CD14-positive monocyte (primary cell): ENCODE measurements at regions not wholly inside any gene's neighbourhood (a gene's known extent, or its start where the extent isn't known, plus 50 kb on each side); places are given as distances from the start of the nearest gene placed in this dataset.
"Not testable (repeated sequence)": the region's sequence is repeated elsewhere in the genome, so short reads cannot be mapped to it uniquely, and the experiment has no call there.

Experiments
- DNase-seq, 3 donors: peaks; one replicate each; pipeline ENCODE4 v3.0.0-alpha.2; 2011 to 2022
- H2AFZ ChIP-seq: 2 replicates; pipeline ENCODE4 v1.6.0; 2012; ENCODE audit warnings: mild to moderate bottlenecking, low read depth, low read length, inconsistent platforms; ENCODE audit not compliant: insufficient read depth, poor library complexity, severe bottlenecking
- H3K27ac ChIP-seq, 2 donors: 1 replicate in 1 of 2; 2 replicates in 1 of 2; pipeline ENCODE4 v1.5.1; 2012 to 2013; ENCODE audit warnings: low read length in 2 of 2, control low read depth in 1 of 2, inconsistent platforms in 1 of 2, low read depth in 1 of 2, mild to moderate bottlenecking in 1 of 2
- H3K27me3 ChIP-seq, 2 donors: one replicate each; pipeline versions ENCODE4 v1.6.0 to v1.6.1; 2011 to 2013; ENCODE audit warnings: low read length in 2 of 2; ENCODE audit not compliant: control insufficient read depth in 2 of 2, insufficient read depth in 2 of 2
- H3K36me3 ChIP-seq, 2 donors: replicated peaks in 1 of 2; 1 replicate in 1 of 2; 2 replicates in 1 of 2; pipeline versions ENCODE4 v1.5.1 to v1.6.1; 2012 to 2013; ENCODE audit warnings: low read length in 2 of 2, control low read depth in 1 of 2, inconsistent platforms in 1 of 2, mild to moderate bottlenecking in 1 of 2; ENCODE audit not compliant: insufficient read depth in 2 of 2, control insufficient read depth in 1 of 2
- H3K4me1 ChIP-seq, 2 donors: 1 replicate in 1 of 2; 2 replicates in 1 of 2; pipeline versions ENCODE4 v1.5.1 to v1.6.1; 2012 to 2013; ENCODE audit warnings: low read length in 2 of 2, control low read depth in 1 of 2, inconsistent platforms in 1 of 2, mild to moderate bottlenecking in 1 of 2, moderate library complexity in 1 of 2; ENCODE audit not compliant: insufficient read depth in 2 of 2, control insufficient read depth in 1 of 2
- H3K4me2 ChIP-seq: replicated peaks from 2 replicates; pipeline ENCODE3; 2012; ENCODE audit warnings: low read length, moderate library complexity, mild to moderate bottlenecking; ENCODE audit not compliant: poor library complexity, severe bottlenecking; ENCODE audit errors: extremely low read depth
- H3K4me3 ChIP-seq, 3 experiments: fragments of 200-600 bp in 1 of 3; sonication (generic) in 1 of 3; replicated peaks in 1 of 3; 1 replicate in 2 of 3; 2 replicates in 1 of 3; pipeline ENCODE4 v1.5.1; 2011 to 2013; ENCODE audit warnings: low read length in 3 of 3, mild to moderate bottlenecking in 3 of 3, control low read depth in 2 of 3, low read depth in 2 of 3, inconsistent platforms in 1 of 3, moderate library complexity in 1 of 3
- H3K79me2 ChIP-seq: 2 replicates; pipeline ENCODE4 v1.6.0; 2012; ENCODE audit warnings: mild to moderate bottlenecking, control low read depth, inconsistent platforms, low read length, moderate library complexity; ENCODE audit not compliant: insufficient read depth
- H3K9ac ChIP-seq: 2 replicates; pipeline ENCODE4 v1.6.0; 2017; ENCODE audit warnings: low read length, mild to moderate bottlenecking; ENCODE audit not compliant: insufficient read depth, poor library complexity, severe bottlenecking
- H3K9me3 ChIP-seq, 2 donors: replicated peaks in 1 of 2; 1 replicate in 1 of 2; 2 replicates in 1 of 2; pipeline versions ENCODE4 v1.5.1 to v1.6.1; 2012 to 2013; ENCODE audit warnings: low read length in 2 of 2, control low read depth in 1 of 2; ENCODE audit not compliant: control insufficient read depth in 1 of 2, insufficient read depth in 1 of 2
- H4K20me1 ChIP-seq: 2 replicates; pipeline ENCODE4 v1.6.0; 2012; ENCODE audit warnings: mild to moderate bottlenecking, low read length, control low read depth, moderate library complexity; ENCODE audit not compliant: insufficient read depth
- H3K27ac Mint-ChIP-seq, 7 donors: one replicate each; pipeline ENCODE4 v1.8.0; 2020; ENCODE audit warnings: mild to moderate bottlenecking in 7 of 7, mixed read lengths in 7 of 7, moderate library complexity in 6 of 7, inconsistent platforms in 2 of 7
- H3K27me3 Mint-ChIP-seq, 3 donors: one replicate each; pipeline ENCODE4 v1.8.0; 2021 to 2022; ENCODE audit warnings: low read depth in 3 of 3, mild to moderate bottlenecking in 3 of 3, mixed read lengths in 3 of 3, moderate library complexity in 3 of 3, inconsistent platforms in 1 of 3
- H3K36me3 Mint-ChIP-seq, 2 donors: one replicate each; pipeline ENCODE4 v1.8.0; 2020; ENCODE audit warnings: mixed read lengths in 2 of 2, inconsistent platforms in 1 of 2, mild to moderate bottlenecking in 1 of 2
- H3K4me1 Mint-ChIP-seq: one replicate; pipeline ENCODE4 v1.8.0; 2020; ENCODE audit warnings: mild to moderate bottlenecking, mixed read lengths
- H3K4me3 Mint-ChIP-seq, 2 donors: one replicate each; pipeline ENCODE4 v1.8.0; 2020; ENCODE audit warnings: mild to moderate bottlenecking in 2 of 2, mixed read lengths in 2 of 2, moderate library complexity in 1 of 2
- H3K9me3 Mint-ChIP-seq, 7 donors: one replicate each; pipeline ENCODE4 v1.8.0; 2020 to 2022; ENCODE audit warnings: mixed read lengths in 7 of 7, mild to moderate bottlenecking in 6 of 7, moderate library complexity in 6 of 7, inconsistent platforms in 2 of 7
- CTCF ChIP-seq: fragments of 200-600 bp; IDR thresholded peaks from one replicate; pipeline ENCODE4 v1.8.0; 2022; ENCODE audit warnings: antibody characterized with exemption, mild to moderate bottlenecking
- WGBS: methylation state at CpG from one replicate; pipeline ENCODE4 v1.1.5; 2013; ENCODE audit warnings: missing lambda C conversion rate; ENCODE audit not compliant: insufficient coverage; 5-methylcytosine and 5-hydroxymethylcytosine counted together
- intact Hi-C, 2 donors: fragments of 100-400 bp; cut with micrococcal nuclease; formaldehyde crosslinking; loops; one replicate each; pipeline versions ENCODE4 v1.15.0 to v1.15.1; 2023

GRCh38 chr1:232713785-232714184, 83.9 kb upstream of the SIPA1L2 start:
- Mint-ChIP-seq H3K27me3 (peaks cover 0 to 7% (median 0%) of the 10 kb centered on the region in 3 donors), H3K4me3 (no peak overlapping the region), H3K36me3 (no peaks in the 10 kb centered on the region), H3K9me3 (peaks cover 0 to 8% (median 2%) of the 10 kb centered on the region in 7 donors), H3K27ac (no peak overlapping the region), H3K4me1 (peaks cover 6% of the 10 kb centered on the region)
- H3K79me2 ChIP-seq: no peaks in the 10 kb centered on the region
- no peaks in the 10 kb centered on the region for H4K20me1 ChIP-seq
- no peak overlapping the region for H3K4me2 ChIP-seq
- no peaks in the 10 kb centered on the region for H3K27me3 ChIP-seq
- H3K9ac ChIP-seq: no peak overlapping the region
- intact Hi-C loops: loop anchor here in 1 of 2 donors (5.0 kb wide), 1 partner anchor 54 kb away; no protein-coding TSS in a partner anchor
- no peaks in the 10 kb centered on the region for H3K9me3 ChIP-seq
- H2AFZ ChIP-seq: no peak overlapping the region
- H3K27ac ChIP-seq: no peak overlapping the region
- peaks cover 0 to 6% of the 10 kb centered on the region in 2 donors for H3K4me1 ChIP-seq
- no peaks in the 10 kb centered on the region for H3K36me3 ChIP-seq
- no peak overlapping the region for H3K4me3 ChIP-seq
- no peak for DNase-seq
- no peak for TF ChIP-seq CTCF

DNA sequence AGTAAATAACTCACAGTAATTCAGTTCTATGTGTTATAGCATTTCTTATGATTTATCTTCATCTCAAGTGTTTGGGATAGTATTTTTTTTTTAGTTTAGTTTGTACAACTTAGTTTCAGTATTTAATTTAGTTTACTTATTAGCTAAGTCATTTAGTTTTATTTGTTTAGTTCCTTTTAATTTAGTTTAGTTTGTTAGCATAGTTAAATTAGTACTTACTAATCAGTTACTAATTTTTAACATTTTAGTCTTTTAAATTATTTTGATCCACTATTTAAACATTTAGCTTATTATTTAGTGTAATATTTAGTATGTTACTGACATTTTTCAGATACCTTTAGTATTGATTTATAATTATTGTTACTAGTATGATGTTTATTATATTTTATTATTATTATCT, 85.2 kb upstream of the SIPA1L2 start:
- no peaks in the 10 kb centered on the region for H3K79me2 ChIP-seq
- no peak overlapping the region for H3K4me3 Mint-ChIP-seq
- no peak overlapping the region for H3K27ac Mint-ChIP-seq
- H3K9me3 ChIP-seq: no peaks in the 10 kb centered on the region
- H3K27me3 Mint-ChIP-seq: peaks cover 0 to 7% (median 0%) of the 10 kb centered on the region in 3 donors
- H2AFZ ChIP-seq: no peak overlapping the region
- intact Hi-C loops: no loop called here
- no peak overlapping the region for H3K27ac ChIP-seq
- peaks cover 0 to 8% (median 2%) of the 10 kb centered on the region in 7 donors for H3K9me3 Mint-ChIP-seq
- no peaks in the 10 kb centered on the region for H3K36me3 Mint-ChIP-seq
- H3K27me3 ChIP-seq: no peaks in the 10 kb centered on the region
- no peak for DNase-seq
- H3K4me1 ChIP-seq: peaks cover 7 to 20% of the 10 kb centered on the region in 2 donors
- H3K4me3 ChIP-seq: no peak overlapping the region
- no peaks in the 10 kb centered on the region for H3K36me3 ChIP-seq
- H3K4me2 ChIP-seq: no peak overlapping the region
- peaks cover 18% of the 10 kb centered on the region for H3K4me1 Mint-ChIP-seq
- TF ChIP-seq CTCF: no peak
- H3K9ac ChIP-seq: no peak overlapping the region
- H4K20me1 ChIP-seq: no peaks in the 10 kb centered on the region

DNA sequence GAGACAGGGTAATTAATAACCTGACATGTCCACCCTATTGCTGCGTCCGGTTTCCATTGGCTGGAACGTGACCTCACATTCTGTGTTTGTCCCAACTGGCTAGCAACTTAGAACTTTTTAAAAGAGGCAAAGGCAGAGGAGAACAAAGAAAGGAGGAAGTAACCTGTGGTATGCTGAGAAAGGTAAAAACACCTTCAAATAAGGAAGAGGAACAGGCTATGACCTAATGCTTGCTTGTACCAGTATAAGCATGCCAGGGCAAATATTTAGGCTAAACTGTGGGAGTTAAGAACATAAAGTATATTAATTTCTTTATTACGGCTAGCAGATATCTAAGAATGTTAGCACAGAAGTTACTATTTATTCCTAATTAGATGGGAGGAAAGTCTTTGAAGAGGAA, 87.3 kb upstream of the MAP10 start:
- DNase-seq, H3K36me3 ChIP-seq, H3K36me3 Mint-ChIP-seq, intact Hi-C loops, H3K4me2 ChIP-seq, H3K9ac ChIP-seq, H3K79me2 ChIP-seq, H3K9me3 ChIP-seq, H3K27ac Mint-ChIP-seq, H3K4me3 ChIP-seq, H4K20me1 ChIP-seq, H3K27me3 Mint-ChIP-seq, H3K27me3 ChIP-seq, H2AFZ ChIP-seq, H3K4me3 Mint-ChIP-seq, H3K27ac ChIP-seq, H3K9me3 Mint-ChIP-seq: not testable (repeated sequence)
- peaks cover 24% of the 10 kb centered on the region for H3K4me1 Mint-ChIP-seq
- H3K4me1 ChIP-seq: peaks cover 7 to 32% of the 10 kb centered on the region in 2 donors
- no CpG with 5 or more reads among the region's 4 CpGs for WGBS
